ENCODE measurements at regions not wholly inside any gene's neighbourhood (a gene's known extent, or its start where the extent isn't known, plus 50 kb on each side); places are given as distances from the start of the nearest gene placed in this dataset.

- no peak for TF ChIP-seq CTCF (IDR thresholded peaks at IDR 0.05; ENCODE audit: low read depth, low read length)
- Histone ChIP-seq H3K36me3 (no peaks in the 10 kb centered on the region), H3K9me3 (ENCODE audit: severe bottlenecking) (no peaks in the 10 kb centered on the region), H3K4me3 (ENCODE audit: low read depth, low read length) (no peak overlapping the region), H3K27ac (no peak overlapping the region), H3K27me3 (ENCODE audit: insufficient read depth, low read depth, severe bottlenecking) (no peaks in the 10 kb centered on the region)
- no peak for DNase-seq
Measured at GRCh38 chr17:72369366-72369765, 248.5 kb downstream of the SOX9 start.

DNA sequence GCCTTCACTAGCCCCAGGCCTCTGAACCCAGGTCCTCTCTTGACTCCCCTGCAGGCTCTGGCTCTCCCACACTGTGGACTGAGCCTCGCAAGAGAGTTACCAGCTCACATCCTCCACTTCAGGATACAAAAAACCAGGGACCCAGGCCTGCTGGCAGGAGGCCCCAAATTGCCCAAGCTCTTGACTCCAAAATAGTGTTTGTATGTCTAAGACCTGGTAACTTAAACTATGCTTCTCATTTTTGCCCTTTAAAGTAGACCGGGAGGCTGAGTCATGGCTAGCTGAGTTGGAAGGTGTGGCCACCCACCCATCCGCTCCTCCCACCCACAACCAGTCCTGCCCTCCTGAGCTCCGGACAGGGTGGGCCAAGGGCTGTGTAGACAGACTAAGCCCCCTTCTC, 250.0 kb downstream of the SOX9 start:
- no peak for TF ChIP-seq CTCF (IDR thresholded peaks at IDR 0.05; ENCODE audit: low read depth, low read length)
- no peak for DNase-seq
- Histone ChIP-seq H3K27me3 (ENCODE audit: insufficient read depth, low read depth, severe bottlenecking) (no peaks in the 10 kb centered on the region), H3K36me3 (no peaks in the 10 kb centered on the region), H3K4me3 (ENCODE audit: low read depth, low read length) (no peak overlapping the region), H3K9me3 (ENCODE audit: severe bottlenecking) (no peaks in the 10 kb centered on the region), H3K27ac (no peak overlapping the region)

GRCh38 chr17:72372185-72372584, 251.4 kb downstream of the SOX9 start:
- Histone ChIP-seq H3K4me3 (ENCODE audit: low read depth, low read length) (no peak overlapping the region), H3K9me3 (ENCODE audit: severe bottlenecking) (no peaks in the 10 kb centered on the region), H3K27me3 (ENCODE audit: insufficient read depth, low read depth, severe bottlenecking) (no peaks in the 10 kb centered on the region), H3K36me3 (no peaks in the 10 kb centered on the region), H3K27ac (no peak overlapping the region)
- TF ChIP-seq CTCF (IDR thresholded peaks at IDR 0.05; ENCODE audit: low read depth, low read length) = no peak
- no peak for DNase-seq

DNA sequence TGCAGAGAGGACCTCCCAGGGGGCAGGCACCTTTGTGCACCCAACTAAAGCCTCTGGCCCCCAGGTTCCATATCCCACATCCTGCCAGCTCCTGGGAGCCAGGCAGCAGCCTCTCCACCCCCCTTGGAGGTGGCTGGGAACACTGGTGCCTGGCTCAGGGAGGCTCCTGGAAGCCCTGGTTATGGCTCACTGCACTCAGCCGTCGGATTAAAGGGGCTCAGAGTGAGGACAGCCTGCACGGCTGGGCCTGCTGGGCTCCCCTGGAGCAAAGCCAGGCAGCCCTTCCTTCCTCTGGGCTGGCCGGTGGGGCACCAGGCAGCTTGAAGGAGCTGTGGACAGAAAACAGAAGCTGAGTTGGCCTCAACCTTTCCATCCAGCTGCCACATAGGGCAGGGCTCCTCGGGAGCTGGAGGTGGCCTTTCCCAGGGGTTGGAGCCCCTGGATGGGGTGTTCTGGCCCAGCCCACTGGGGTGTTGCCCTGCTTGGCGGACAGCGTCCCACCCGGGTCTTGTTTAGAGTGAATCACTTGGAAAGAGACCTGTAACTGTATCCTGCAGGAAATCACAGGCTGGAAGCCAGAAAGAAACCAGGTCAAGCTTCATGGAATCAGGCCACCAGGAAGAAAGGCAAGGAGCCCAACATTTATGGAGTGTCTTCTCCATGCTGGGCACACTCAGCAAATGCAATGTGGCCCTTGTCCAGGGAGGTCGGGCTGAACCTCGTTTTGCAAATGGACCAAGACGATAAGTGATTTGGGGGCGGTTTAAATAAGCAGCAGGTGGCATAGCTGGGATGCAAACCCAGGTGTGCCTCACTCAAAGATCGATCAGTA, 253.3 kb downstream of the SOX9 start:
- H3K9me3 ChIP-seq (ENCODE audit: severe bottlenecking) = no peaks in the 10 kb centered on the region
- peak; percentile 98 for DNase-seq
- no peak overlapping the region for H3K4me3 ChIP-seq (ENCODE audit: low read depth, low read length)
- H3K27me3 ChIP-seq (ENCODE audit: insufficient read depth, low read depth, severe bottlenecking) = no peaks in the 10 kb centered on the region
- H3K27ac ChIP-seq = peak overlapping the region; percentile 90
- H3K36me3 ChIP-seq = no peaks in the 10 kb centered on the region
- no peak for TF ChIP-seq CTCF (IDR thresholded peaks at IDR 0.05; ENCODE audit: low read depth, low read length)

DNA sequence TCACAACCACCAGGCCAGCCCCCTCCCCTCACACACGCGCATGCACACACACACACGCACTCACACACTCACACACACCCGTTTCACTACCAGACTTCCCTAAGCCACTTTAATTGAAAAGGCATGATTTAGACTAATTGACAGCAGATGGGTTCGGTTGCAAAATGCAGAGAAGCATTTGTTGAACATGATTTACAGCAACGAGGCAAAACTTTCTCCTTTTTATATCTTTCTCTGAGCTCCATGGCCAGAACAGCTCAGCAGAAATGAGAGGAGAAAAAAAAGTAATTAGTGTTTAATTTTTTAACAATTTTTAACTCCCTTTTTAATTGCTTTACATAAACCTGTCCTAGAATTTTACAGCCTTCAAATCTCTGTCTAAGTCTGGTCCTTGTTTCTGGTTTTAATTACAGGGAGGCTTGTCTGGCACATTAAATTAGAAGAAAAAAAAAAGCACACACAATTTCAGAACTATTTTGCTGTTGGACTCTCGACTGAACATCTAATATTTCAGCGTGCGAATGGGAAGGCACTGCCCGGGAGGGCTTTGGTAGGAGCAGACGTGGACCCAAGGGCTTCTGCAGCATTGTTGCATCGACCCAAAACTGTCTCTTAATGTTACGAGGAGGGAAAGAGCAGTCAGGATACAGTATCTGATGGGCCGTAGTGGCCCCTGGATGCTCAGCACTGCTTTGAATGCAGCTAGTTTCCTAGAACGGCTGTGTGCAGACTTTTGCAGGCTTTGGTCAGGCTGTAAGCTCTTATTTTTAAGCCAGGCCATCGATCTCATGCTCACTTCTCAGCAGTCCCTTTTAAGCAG, 255.9 kb downstream of the SOX9 start:
- H3K9me3 ChIP-seq (ENCODE audit: severe bottlenecking) = no peaks in the 10 kb centered on the region
- no peak overlapping the region for H3K27ac ChIP-seq
- TF ChIP-seq CTCF (IDR thresholded peaks at IDR 0.05; ENCODE audit: low read depth, low read length) = no peak
- no peaks in the 10 kb centered on the region for H3K27me3 ChIP-seq (ENCODE audit: insufficient read depth, low read depth, severe bottlenecking)
- H3K36me3 ChIP-seq = no peaks in the 10 kb centered on the region
- H3K4me3 ChIP-seq (ENCODE audit: low read depth, low read length) = no peak overlapping the region
- DNase-seq = peak; percentile 61

Measured in WERI-Rb-1 (cell line).